MCF 10A (cell line): ENCODE measurements at regions not wholly inside any gene's neighbourhood (a gene's known extent, or its start where the extent isn't known, plus 50 kb on each side); places are given as distances from the start of the nearest gene placed in this dataset.

ENCODE experiments used
- BruUV-seq: library from RNA; stranded (reverse); fragments of 400-500 nt; replicated peaks from 2 replicates; lab custom pipeline; 2021; lab: Mats Ljungman, UMichigan
- CTCF ChIA-PET: fragments of 300-600 bp; sonication (Branson Sonifier 250); formaldehyde crosslinking; extraction: SDS; loops from one replicate; lab custom pipeline; 2021; ENCODE audit warnings: antibody characterized with exemption, inconsistent platforms; lab: Yijun Ruan, JAX
- POLR2A ChIA-PET: fragments of 300-600, 350-650 bp; sonication (Branson Sonifier 250); formaldehyde crosslinking; extraction: SDS; loops from one replicate; lab custom pipeline; 2020; ENCODE audit warnings: antibody characterized with exemption, inconsistent platforms; lab: Yijun Ruan, JAX
- DNase-seq: peaks from one replicate; pipeline ENCODE4 v3.0.0-alpha.2; 2018; ENCODE audit not compliant: unreplicated experiment
- H3K27ac Mint-ChIP-seq: one replicate; pipeline ENCODE4 v1.8.0; 2022; ENCODE audit warnings: mild to moderate bottlenecking, low read depth, mixed read lengths; ENCODE audit not compliant: unreplicated experiment
- H3K27me3 Mint-ChIP-seq: one replicate; pipeline ENCODE4 v1.8.0; 2022; ENCODE audit warnings: mixed read lengths; ENCODE audit not compliant: insufficient read depth, unreplicated experiment
- H3K36me3 Mint-ChIP-seq: one replicate; pipeline ENCODE4 v1.8.0; 2022; ENCODE audit warnings: mild to moderate bottlenecking, moderate library complexity, mixed read lengths; ENCODE audit not compliant: insufficient read depth, unreplicated experiment
- H3K4me1 Mint-ChIP-seq: one replicate; pipeline ENCODE4 v1.8.0; 2022; ENCODE audit warnings: mixed read lengths; ENCODE audit not compliant: insufficient read depth, unreplicated experiment
- H3K4me3 Mint-ChIP-seq: one replicate; pipeline ENCODE4 v1.8.0; 2022; ENCODE audit warnings: mild to moderate bottlenecking, moderate library complexity, mixed read lengths; ENCODE audit not compliant: unreplicated experiment
- H3K9me3 Mint-ChIP-seq: one replicate; pipeline ENCODE4 v1.8.0; 2022; ENCODE audit warnings: mixed read lengths; ENCODE audit not compliant: unreplicated experiment
- CTCF ChIP-seq: fragments of 200-600 bp; IDR thresholded peaks from one replicate; pipeline ENCODE4 v1.8.0; 2022; ENCODE audit warnings: antibody characterized with exemption, mild to moderate bottlenecking; ENCODE audit not compliant: unreplicated experiment
- intact Hi-C: fragments of 100-400 bp; cut with micrococcal nuclease; formaldehyde crosslinking; loops from 2 replicates; pipeline ENCODE4 v1.14.1; 2022

GRCh38 chr20:55774628-55775027 lies 230.7 kb downstream of the CBLN4 start:
- no peak for TF ChIP-seq CTCF
- no peak for DNase-seq
- no peaks in the 10 kb centered on the region for H3K4me1 Mint-ChIP-seq
- ChIA-PET POLR2A (no interaction called here), CTCF (interaction anchor here (0.6 kb wide), 1 partner anchor 1094 kb away, joined by 4 read pairs; no protein-coding TSS in a partner anchor)
- peaks cover 15% of the 10 kb centered on the region for H3K9me3 Mint-ChIP-seq
- no peak overlapping the region for H3K27ac Mint-ChIP-seq
- H3K4me3 Mint-ChIP-seq = no peak overlapping the region
- intact Hi-C loops = no loop called here
- peaks cover 5% of the 10 kb centered on the region for H3K36me3 Mint-ChIP-seq
- no peaks in the 10 kb centered on the region for H3K27me3 Mint-ChIP-seq
- BruUV-seq = no TSS peak

GRCh38 chr20:55761797-55762196 lies 243.5 kb downstream of the CBLN4 start:
- ChIA-PET CTCF (interaction anchor here (0.7 kb wide), 1 partner anchor 12 kb away, joined by 4 read pairs; no protein-coding TSS in a partner anchor), POLR2A (no interaction called here)
- no peak for TF ChIP-seq CTCF
- Mint-ChIP-seq H3K9me3 (peaks cover 17% of the 10 kb centered on the region), H3K36me3 (no peaks in the 10 kb centered on the region), H3K27me3 (no peaks in the 10 kb centered on the region), H3K4me1 (no peaks in the 10 kb centered on the region), H3K27ac (no peak overlapping the region), H3K4me3 (no peak overlapping the region)
- intact Hi-C loops = no loop called here
- no TSS peak for BruUV-seq
- no peak for DNase-seq

GRCh38 chr20:55761100-55761499 lies 244.2 kb downstream of the CBLN4 start:
- no peaks in the 10 kb centered on the region for H3K27me3 Mint-ChIP-seq
- TF ChIP-seq CTCF = no peak
- CTCF ChIA-PET = interaction anchor here (0.6 to 0.7 kb wide), 2 partner anchors 12 to 191 kb away, joined by 4 read pairs; no protein-coding TSS in a partner anchor
- no peaks in the 10 kb centered on the region for H3K4me1 Mint-ChIP-seq
- no peak for DNase-seq
- BruUV-seq = no TSS peak
- no peak overlapping the region for H3K4me3 Mint-ChIP-seq
- intact Hi-C loops = no loop called here
- H3K9me3 Mint-ChIP-seq = peaks cover 11% of the 10 kb centered on the region
- no peaks in the 10 kb centered on the region for H3K36me3 Mint-ChIP-seq
- POLR2A ChIA-PET = no interaction called here
- no peak overlapping the region for H3K27ac Mint-ChIP-seq

GRCh38 chr20:55760586-55760985 lies 244.7 kb downstream of the CBLN4 start:
- no TSS peak for BruUV-seq
- no peak overlapping the region for H3K27ac Mint-ChIP-seq
- H3K4me1 Mint-ChIP-seq = no peaks in the 10 kb centered on the region
- no peaks in the 10 kb centered on the region for H3K27me3 Mint-ChIP-seq
- no peak for DNase-seq
- POLR2A ChIA-PET = no interaction called here
- CTCF ChIA-PET = interaction anchor here (0.6 to 0.7 kb wide), 2 partner anchors 190 to 604 kb away, joined by 3 to 4 read pairs; no protein-coding TSS in a partner anchor
- no peak for TF ChIP-seq CTCF
- H3K36me3 Mint-ChIP-seq = no peaks in the 10 kb centered on the region
- intact Hi-C loops = no loop called here
- H3K4me3 Mint-ChIP-seq = no peak overlapping the region
- peaks cover 6% of the 10 kb centered on the region for H3K9me3 Mint-ChIP-seq
